GM21360 (cell line): ENCODE measurements at regions not wholly inside any gene's neighbourhood (a gene's known extent, or its start where the extent isn't known, plus 50 kb on each side); places are given as distances from the start of the nearest gene placed in this dataset.
"Not testable (repeated sequence)": the region's sequence is repeated elsewhere in the genome, so short reads cannot be mapped to it uniquely, and the experiment has no call there.

Experiments
- ATAC-seq: cut with Tn5 transposase; IDR thresholded peaks from one replicate; pipeline ENCODE4 v1.9.1; 2021; ENCODE audit warnings: mild to moderate bottlenecking, moderate library complexity; ENCODE audit not compliant: unreplicated experiment

GRCh38 chr7:12974451-12975166, 287.2 kb downstream of the ARL4A start:
- ATAC-seq, result no peak

- ATAC-seq, result no peak
These were observed 288.0 kb downstream of the ARL4A start for GRCh38 chr7:12975412-12975811.

- ATAC-seq, result no peak
These were observed 291.7 kb downstream of the ARL4A start for GRCh38 chr7:12979181-12979580.

- no peak for ATAC-seq
These were observed 294.7 kb downstream of the ARL4A start for GRCh38 chr7:12982178-12982577.

- ATAC-seq, result no peak
These were observed 296.7 kb downstream of the ARL4A start for GRCh38 chr7:12984117-12984516.

GRCh38 chr7:12985228-12985627, 297.8 kb downstream of the ARL4A start:
- no peak for ATAC-seq

- ATAC-seq, result no peak
These were observed 298.3 kb downstream of the ARL4A start for GRCh38 chr7:12985752-12986151.

- no peak for ATAC-seq
These were observed 299.8 kb downstream of the ARL4A start for GRCh38 chr7:12987238-12987637.

- no peak for ATAC-seq
These were observed 303.0 kb downstream of the ARL4A start for GRCh38 chr7:12990440-12990839.

- no peak for ATAC-seq
These were observed 305.6 kb downstream of the ARL4A start for GRCh38 chr7:12993025-12993424.

- ATAC-seq, result no peak
These were observed 308.6 kb downstream of the ARL4A start for GRCh38 chr7:12995912-12996469.

- ATAC-seq, result no peak
These were observed 319.9 kb downstream of the ARL4A start for GRCh38 chr7:13007331-13007730.

GRCh38 chr7:13009517-13009916, 322.1 kb downstream of the ARL4A start:
- no peak for ATAC-seq

- ATAC-seq, result no peak
These were observed 326.6 kb downstream of the ARL4A start for GRCh38 chr7:13014011-13014410.

GRCh38 chr7:13016036-13016581, 328.7 kb downstream of the ARL4A start:
- ATAC-seq, result no peak

- ATAC-seq, result no peak
These were observed 329.3 kb downstream of the ARL4A start for GRCh38 chr7:13016592-13017332.

- no peak for ATAC-seq
These were observed 330.0 kb downstream of the ARL4A start for GRCh38 chr7:13017333-13017857.

GRCh38 chr7:13017881-13018280, 330.4 kb downstream of the ARL4A start:
- no peak for ATAC-seq

- no peak for ATAC-seq
These were observed 334.3 kb downstream of the ARL4A start for GRCh38 chr7:13021566-13022300.

GRCh38 chr7:13024121-13024674, 336.8 kb downstream of the ARL4A start:
- no peak for ATAC-seq

- not testable (repeated sequence) for ATAC-seq
These were observed 337.6 kb downstream of the ARL4A start for GRCh38 chr7:13025043-13025442.
